Sigmoid colon (tissue), 6 donors: ENCODE measurements at regions not wholly inside any gene's neighbourhood (a gene's known extent, or its start where the extent isn't known, plus 50 kb on each side); places are given as distances from the start of the nearest gene placed in this dataset.
"Not testable (repeated sequence)": the region's sequence is repeated elsewhere in the genome, so short reads cannot be mapped to it uniquely, and the experiment has no call there.

Source experiments
- DNase-seq: peaks from one replicate; pipeline ENCODE4 v3.0.0-alpha.2; 2019
- H3K27ac ChIP-seq, 4 donors: fragments of 200-600 bp; sonication (generic); one replicate each; pipeline ENCODE4 v1.5.1; 2016 to 2019; ENCODE audit warnings: mild to moderate bottlenecking in 1 of 4
- H3K27me3 ChIP-seq, 3 donors: fragments of 200-600 bp; sonication (generic); one replicate each; pipeline ENCODE4 v1.5.1; 2019; ENCODE audit warnings: mild to moderate bottlenecking in 1 of 3
- H3K36me3 ChIP-seq, 4 donors: fragments of 200-600 bp; sonication (generic); one replicate each; pipeline ENCODE4 v1.5.1; 2016 to 2019
- H3K4me1 ChIP-seq, 4 donors: fragments of 200-600 bp; sonication (generic); one replicate each; pipeline ENCODE4 v1.5.1; 2017 to 2019
- H3K4me3 ChIP-seq, 4 donors: fragments of 200-600 bp; sonication (generic); one replicate each; pipeline ENCODE4 v1.5.1; 2017 to 2019; ENCODE audit warnings: mild to moderate bottlenecking in 2 of 4, moderate library complexity in 1 of 4
- H3K9me3 ChIP-seq, 4 donors: fragments of 200-600 bp in 3 of 4; sonication (generic) in 3 of 4; one replicate each; pipeline versions ENCODE4 v1.5.1 to v1.6.1; 2013 to 2019
- CTCF ChIP-seq, 4 experiments: fragments of 450-650 bp in 3 of 4; fragments of 200-600 bp in 1 of 4; IDR thresholded peaks; one replicate each; pipeline ENCODE4 v1.5.1; 2016 to 2019; ENCODE audit warnings: antibody characterized with exemption in 4 of 4, mild to moderate bottlenecking in 3 of 4, moderate library complexity in 2 of 4
- EP300 ChIP-seq, 4 donors: sonication (generic); formaldehyde crosslinking; IDR thresholded peaks; one replicate each; pipeline ENCODE4 v1.6.1; 2017; ENCODE audit warnings: antibody characterized with exemption in 4 of 4
- POLR2A ChIP-seq, 2 donors: fragments of 450-650 bp; IDR thresholded peaks; one replicate each; pipeline ENCODE4 v1.6.1; 2016; ENCODE audit warnings: antibody characterized with exemption in 2 of 2, mild to moderate bottlenecking in 2 of 2, moderate library complexity in 2 of 2
- POLR2AphosphoS5 ChIP-seq, 4 donors: sonication (generic); formaldehyde crosslinking; IDR thresholded peaks; one replicate each; pipeline ENCODE4 v1.6.1; 2017; ENCODE audit warnings: antibody characterized with exemption in 4 of 4
- WGBS, 2 donors: extraction: QIAGEN DNeasy Blood & Tissue Kit; methylation state at CpG; one replicate each; pipeline ENCODE4 v1.1.7; 2013; 5-methylcytosine and 5-hydroxymethylcytosine counted together
- intact Hi-C: fragments of 100-400 bp; cut with DNase I; formaldehyde crosslinking; loops from one replicate; pipeline ENCODE4 v1.15.1; 2023
- donor health status: healthy with polysubstance abuse.
- donor health status: healthy.

- no peaks in the 10 kb centered on the region for H3K36me3 ChIP-seq
- H3K9me3 ChIP-seq: peaks cover 0 to 3% (median 0%) of the 10 kb centered on the region in 4 donors
- no peaks in the 10 kb centered on the region for H3K27me3 ChIP-seq
- H3K4me3 ChIP-seq: no peak overlapping the region
- no peaks in the 10 kb centered on the region for H3K4me1 ChIP-seq
- intact Hi-C loops: no loop called here
- DNase-seq: no peak
- TF ChIP-seq POLR2A (IDR thresholded peaks at IDR 0.05) (no peak), EP300 (IDR thresholded peaks at IDR 0.05) (no peak), CTCF (IDR thresholded peaks at IDR 0.05) (no peak), POLR2AphosphoS5 (IDR thresholded peaks at IDR 0.05) (no peak)
- H3K27ac ChIP-seq: no peak overlapping the region
- WGBS, 2 donors: 70 to 91% methylated on average over 3 of the region's 3 CpGs
Measured at GRCh38 chr16:79379095-79379494, 221.4 kb downstream of the MAF start.

- H3K4me1 ChIP-seq, H3K9me3 ChIP-seq, DNase-seq, H3K27me3 ChIP-seq, H3K27ac ChIP-seq, intact Hi-C loops, H3K36me3 ChIP-seq, H3K4me3 ChIP-seq: not testable (repeated sequence)
- 90% methylated on average over 3 of the region's 5 CpGs for WGBS, 2 donors
Measured at GRCh38 chr16:79377082-79377481, 223.5 kb downstream of the MAF start.

GRCh38 chr16:79375351-79375750 is 225.2 kb downstream of the MAF start:
- Histone ChIP-seq H3K4me1 (no peaks in the 10 kb centered on the region), H3K9me3 (peaks cover 0 to 3% (median 1%) of the 10 kb centered on the region in 4 donors), H3K36me3 (no peaks in the 10 kb centered on the region), H3K27ac (no peak overlapping the region), H3K4me3 (no peak overlapping the region), H3K27me3 (no peaks in the 10 kb centered on the region)
- no peak for DNase-seq
- intact Hi-C loops: no loop called here
- TF ChIP-seq POLR2AphosphoS5 (IDR thresholded peaks at IDR 0.05) (no peak), EP300 (IDR thresholded peaks at IDR 0.05) (no peak), CTCF (IDR thresholded peaks at IDR 0.05) (no peak), POLR2A (IDR thresholded peaks at IDR 0.05) (no peak)

GRCh38 chr16:79372503-79373184 is 227.9 kb downstream of the MAF start:
- Histone ChIP-seq H3K27me3 (no peaks in the 10 kb centered on the region), H3K4me1 (no peaks in the 10 kb centered on the region), H3K27ac (no peak overlapping the region), H3K9me3 (peaks cover 0 to 3% (median 0%) of the 10 kb centered on the region in 4 donors), H3K36me3 (no peaks in the 10 kb centered on the region), H3K4me3 (no peak overlapping the region)
- intact Hi-C loops: no loop called here
- 87 to 88% methylated on average over 7 of the region's 7 CpGs for WGBS, 2 donors
- no peak for DNase-seq
- TF ChIP-seq CTCF (IDR thresholded peaks at IDR 0.05) (no peak), POLR2AphosphoS5 (IDR thresholded peaks at IDR 0.05) (no peak), POLR2A (IDR thresholded peaks at IDR 0.05) (no peak), EP300 (IDR thresholded peaks at IDR 0.05) (no peak)

- intact Hi-C loops: no loop called here
- no peak for TF ChIP-seq EP300 (IDR thresholded peaks at IDR 0.05)
- no peak for TF ChIP-seq POLR2A (IDR thresholded peaks at IDR 0.05)
- TF ChIP-seq POLR2AphosphoS5 (IDR thresholded peaks at IDR 0.05): no peak
- no peak for TF ChIP-seq CTCF (IDR thresholded peaks at IDR 0.05)
- peaks cover 0 to 4% (median 1%) of the 10 kb centered on the region in 4 donors for H3K9me3 ChIP-seq
- no peak overlapping the region for H3K4me3 ChIP-seq
- no peaks in the 10 kb centered on the region for H3K36me3 ChIP-seq
- 76 to 86% methylated on average over 2 of the region's 2 CpGs for WGBS, 2 donors
- H3K4me1 ChIP-seq: no peaks in the 10 kb centered on the region
- DNase-seq: no peak
- H3K27ac ChIP-seq: no peak overlapping the region
- H3K27me3 ChIP-seq: no peaks in the 10 kb centered on the region
Measured at GRCh38 chr16:79370736-79371135, 229.8 kb downstream of the MAF start.
